ENCODE measurements at regions not wholly inside any gene's neighbourhood (a gene's known extent, or its start where the extent isn't known, plus 50 kb on each side); places are given as distances from the start of the nearest gene placed in this dataset.

DNA sequence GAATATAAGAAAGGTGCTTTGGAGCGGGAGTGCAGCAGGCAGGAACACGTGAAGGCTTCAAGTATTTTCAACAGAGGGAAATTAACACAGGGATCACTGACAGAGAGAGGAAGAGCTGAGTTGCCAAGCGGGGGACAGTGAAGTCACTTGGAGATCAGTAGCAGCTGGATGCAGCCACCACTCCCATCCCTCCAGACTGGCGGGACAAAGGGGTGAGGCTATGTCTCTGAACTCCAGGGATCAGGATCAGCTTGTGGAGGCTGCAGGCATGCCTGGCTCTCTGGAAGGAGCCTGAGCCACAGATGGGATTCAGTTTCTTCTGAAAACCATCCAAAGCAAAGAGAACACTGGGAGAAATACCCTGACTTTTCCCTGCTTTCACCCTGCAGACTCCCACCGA is 113.7 kb upstream of the IRX3 start:
- H3K9ac ChIP-seq (ENCODE audit: low read length in 3 of 3) = no peak overlapping the region
- no peaks in the 10 kb centered on the region for H3K27me3 ChIP-seq (ENCODE audit: control insufficient read depth, insufficient read depth, low read length)
- H3K27ac ChIP-seq (ENCODE audit: low read depth in 2 of 2, low read length in 2 of 2) = no peak overlapping the region
- DNase-seq (peak in 1 of 5 donors; percentile 12), FAIRE-seq (no peak)
- no peak overlapping the region for H3K4me3 ChIP-seq (ENCODE audit: low read length in 3 of 3)
- TF ChIP-seq, protein P1, sequence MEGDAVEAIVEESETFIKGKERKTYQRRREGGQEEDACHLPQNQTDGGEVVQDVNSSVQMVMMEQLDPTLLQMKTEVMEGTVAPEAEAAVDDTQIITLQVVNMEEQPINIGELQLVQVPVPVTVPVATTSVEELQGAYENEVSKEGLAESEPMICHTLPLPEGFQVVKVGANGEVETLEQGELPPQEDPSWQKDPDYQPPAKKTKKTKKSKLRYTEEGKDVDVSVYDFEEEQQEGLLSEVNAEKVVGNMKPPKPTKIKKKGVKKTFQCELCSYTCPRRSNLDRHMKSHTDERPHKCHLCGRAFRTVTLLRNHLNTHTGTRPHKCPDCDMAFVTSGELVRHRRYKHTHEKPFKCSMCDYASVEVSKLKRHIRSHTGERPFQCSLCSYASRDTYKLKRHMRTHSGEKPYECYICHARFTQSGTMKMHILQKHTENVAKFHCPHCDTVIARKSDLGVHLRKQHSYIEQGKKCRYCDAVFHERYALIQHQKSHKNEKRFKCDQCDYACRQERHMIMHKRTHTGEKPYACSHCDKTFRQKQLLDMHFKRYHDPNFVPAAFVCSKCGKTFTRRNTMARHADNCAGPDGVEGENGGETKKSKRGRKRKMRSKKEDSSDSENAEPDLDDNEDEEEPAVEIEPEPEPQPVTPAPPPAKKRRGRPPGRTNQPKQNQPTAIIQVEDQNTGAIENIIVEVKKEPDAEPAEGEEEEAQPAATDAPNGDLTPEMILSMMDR (IDR thresholded peaks at IDR 0.05; ENCODE audit: borderline replicate concordance, extremely low read depth, insufficient read depth) = no peak
- no peaks in the 10 kb centered on the region for H3K4me1 ChIP-seq (ENCODE audit: control insufficient read depth in 2 of 3, insufficient read depth in 2 of 3, low read depth in 1 of 3, low read length in 3 of 3)
- intact Hi-C loops (cut with DNase I) = no loop called here
- no peaks in the 10 kb centered on the region for H3K36me3 ChIP-seq (ENCODE audit: control insufficient read depth in 2 of 3, insufficient read depth in 3 of 3, low read length in 3 of 3)
- no peaks in the 10 kb centered on the region for H3K9me3 ChIP-seq (ENCODE audit: control insufficient read depth in 2 of 3, insufficient read depth in 1 of 3, low read length in 3 of 3)

DNA sequence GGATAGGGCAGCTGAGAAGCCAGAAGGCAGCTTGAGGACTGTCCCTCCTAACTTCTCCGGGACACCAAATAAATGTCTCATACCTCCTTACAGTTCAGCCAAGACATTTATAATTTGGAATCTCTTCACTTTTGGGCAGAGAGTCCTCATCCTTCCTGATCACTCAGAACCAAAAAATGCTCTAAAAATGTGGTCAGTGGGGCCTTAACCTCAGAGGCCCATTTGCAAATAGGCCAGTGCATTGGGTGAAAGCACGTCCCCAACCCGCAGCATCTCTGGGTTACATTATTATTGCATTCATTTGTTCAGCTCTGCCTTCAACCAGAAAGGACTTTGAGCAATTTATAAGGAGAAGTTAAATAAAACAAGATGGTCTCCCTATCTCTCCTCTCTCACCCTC is 112.4 kb upstream of the IRX3 start:
- H3K9ac ChIP-seq (ENCODE audit: low read length in 3 of 3) = no peak overlapping the region
- TF ChIP-seq, protein P1 (IDR thresholded peaks at IDR 0.05; ENCODE audit: borderline replicate concordance, extremely low read depth, insufficient read depth) = no peak
- intact Hi-C loops (cut with DNase I) = no loop called here
- FAIRE-seq (no peak), DNase-seq (no peak)
- no peaks in the 10 kb centered on the region for H3K36me3 ChIP-seq (ENCODE audit: control insufficient read depth in 2 of 3, insufficient read depth in 3 of 3, low read length in 3 of 3)
- no peaks in the 10 kb centered on the region for H3K27me3 ChIP-seq (ENCODE audit: control insufficient read depth, insufficient read depth, low read length)
- H3K4me1 ChIP-seq (ENCODE audit: control insufficient read depth in 2 of 3, insufficient read depth in 2 of 3, low read depth in 1 of 3, low read length in 3 of 3) = no peaks in the 10 kb centered on the region
- no peak overlapping the region for H3K4me3 ChIP-seq (ENCODE audit: low read length in 3 of 3)
- H3K9me3 ChIP-seq (ENCODE audit: control insufficient read depth in 2 of 3, insufficient read depth in 1 of 3, low read length in 3 of 3) = no peaks in the 10 kb centered on the region
- no peak overlapping the region for H3K27ac ChIP-seq (ENCODE audit: low read depth in 2 of 2, low read length in 2 of 2)

DNA sequence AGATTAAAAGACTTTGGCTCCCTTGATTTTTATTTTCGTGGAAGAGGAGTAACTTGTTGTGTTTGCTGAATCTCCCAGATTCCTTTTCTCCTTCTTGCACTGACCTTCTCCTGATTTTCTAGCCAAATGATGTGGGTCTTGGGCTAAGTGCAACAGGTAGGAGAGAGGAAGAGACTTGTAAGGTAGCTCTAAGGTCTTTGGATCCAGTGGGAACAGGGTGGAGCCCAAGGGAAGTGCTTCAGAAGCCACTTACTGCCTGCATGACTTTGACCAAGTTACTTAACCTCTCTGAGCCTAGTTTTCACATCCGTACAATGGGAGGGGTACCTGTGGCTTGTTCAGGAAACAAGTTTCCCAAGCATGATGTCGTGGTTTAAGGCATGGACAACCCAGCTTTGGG is 111.3 kb upstream of the IRX3 start:
- FAIRE-seq = no peak
- intact Hi-C loops (cut with DNase I) = no loop called here
- Histone ChIP-seq H3K27ac (ENCODE audit: low read depth in 2 of 2, low read length in 2 of 2) (no peak overlapping the region), H3K9ac (ENCODE audit: low read length in 3 of 3) (no peak overlapping the region), H3K4me1 (ENCODE audit: control insufficient read depth in 2 of 3, insufficient read depth in 2 of 3, low read depth in 1 of 3, low read length in 3 of 3) (no peaks in the 10 kb centered on the region), H3K4me3 (ENCODE audit: low read length in 3 of 3) (no peak overlapping the region), H3K36me3 (ENCODE audit: control insufficient read depth in 2 of 3, insufficient read depth in 3 of 3, low read length in 3 of 3) (no peaks in the 10 kb centered on the region), H3K27me3 (ENCODE audit: control insufficient read depth, insufficient read depth, low read length) (no peaks in the 10 kb centered on the region), H3K9me3 (ENCODE audit: control insufficient read depth in 2 of 3, insufficient read depth in 1 of 3, low read length in 3 of 3) (no peaks in the 10 kb centered on the region)
- TF ChIP-seq, protein P1 (IDR thresholded peaks at IDR 0.05; ENCODE audit: borderline replicate concordance, extremely low read depth, insufficient read depth) = no peak
- DNase-seq = no peak

DNA sequence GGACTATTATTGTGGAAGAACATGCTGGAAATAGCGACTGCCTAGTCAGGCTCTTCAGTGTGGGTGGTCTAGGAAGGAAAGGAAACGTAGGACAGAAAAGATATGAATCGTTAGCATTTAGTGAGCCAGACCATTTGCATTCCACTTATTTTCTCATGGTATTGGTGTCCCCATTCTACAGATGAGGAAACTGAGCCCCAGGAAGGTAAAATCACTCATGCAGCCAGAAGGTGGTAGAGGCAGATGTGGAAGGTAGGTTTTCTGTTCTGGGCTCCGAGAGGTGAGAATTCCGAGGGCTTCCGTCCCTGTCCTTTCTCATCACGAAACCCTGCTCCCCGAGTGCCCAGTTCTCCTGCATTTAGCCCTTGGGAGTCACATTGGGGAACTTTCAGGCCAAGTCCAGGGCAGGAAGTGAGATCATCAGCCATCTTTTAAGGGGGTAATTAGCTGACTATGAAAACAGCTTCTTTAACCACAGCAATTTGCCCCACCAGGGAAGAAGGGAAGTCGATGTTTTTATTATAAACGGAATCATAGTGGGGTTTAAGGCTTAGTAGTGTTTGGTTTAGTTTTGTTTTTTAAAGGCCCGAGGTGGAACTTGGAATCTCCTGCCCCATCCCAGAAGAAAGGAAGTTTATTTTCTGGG is 110.7 kb upstream of the IRX3 start:
- no peaks in the 10 kb centered on the region for H3K4me1 ChIP-seq (ENCODE audit: control insufficient read depth in 2 of 3, insufficient read depth in 2 of 3, low read depth in 1 of 3, low read length in 3 of 3)
- TF ChIP-seq, protein P1 (IDR thresholded peaks at IDR 0.05; ENCODE audit: borderline replicate concordance, extremely low read depth, insufficient read depth) = no peak
- intact Hi-C loops (cut with DNase I) = no loop called here
- H3K27me3 ChIP-seq (ENCODE audit: control insufficient read depth, insufficient read depth, low read length) = no peaks in the 10 kb centered on the region
- DNase-seq (no peak), FAIRE-seq (no peak)
- H3K36me3 ChIP-seq (ENCODE audit: control insufficient read depth in 2 of 3, insufficient read depth in 3 of 3, low read length in 3 of 3) = no peaks in the 10 kb centered on the region
- no peak overlapping the region for H3K27ac ChIP-seq (ENCODE audit: low read depth in 2 of 2, low read length in 2 of 2)
- H3K9me3 ChIP-seq (ENCODE audit: control insufficient read depth in 2 of 3, insufficient read depth in 1 of 3, low read length in 3 of 3) = no peaks in the 10 kb centered on the region
- H3K9ac ChIP-seq (ENCODE audit: low read length in 3 of 3) = no peak overlapping the region
- H3K4me3 ChIP-seq (ENCODE audit: low read length in 3 of 3) = no peak overlapping the region
